ENCODE measurements at regions not wholly inside any gene's neighbourhood (a gene's known extent, or its start where the extent isn't known, plus 50 kb on each side); places are given as distances from the start of the nearest gene placed in this dataset.

- TF ChIP-seq CTCF (IDR thresholded peaks at IDR 0.05) (no peak), REST (IDR thresholded peaks at IDR 0.05; ENCODE audit: insufficient read depth in 1 of 2, low read depth in 2 of 2, low read length in 1 of 2) (no peak), POLR2AphosphoS5 (IDR thresholded peaks at IDR 0.05; ENCODE audit: low read depth, low read length) (no peak), SIN3A (IDR thresholded peaks at IDR 0.05; ENCODE audit: borderline replicate concordance, insufficient read depth, low read depth, low read length) (no peak)
Observed at GRCh38 chr3:152200476-152201420, 68.0 kb upstream of the MBNL1 start.
